ENCODE measurements at regions not wholly inside any gene's neighbourhood (a gene's known extent, or its start where the extent isn't known, plus 50 kb on each side); places are given as distances from the start of the nearest gene placed in this dataset.
"Not testable (repeated sequence)": the region's sequence is repeated elsewhere in the genome, so short reads cannot be mapped to it uniquely, and the experiment has no call there.

DNA sequence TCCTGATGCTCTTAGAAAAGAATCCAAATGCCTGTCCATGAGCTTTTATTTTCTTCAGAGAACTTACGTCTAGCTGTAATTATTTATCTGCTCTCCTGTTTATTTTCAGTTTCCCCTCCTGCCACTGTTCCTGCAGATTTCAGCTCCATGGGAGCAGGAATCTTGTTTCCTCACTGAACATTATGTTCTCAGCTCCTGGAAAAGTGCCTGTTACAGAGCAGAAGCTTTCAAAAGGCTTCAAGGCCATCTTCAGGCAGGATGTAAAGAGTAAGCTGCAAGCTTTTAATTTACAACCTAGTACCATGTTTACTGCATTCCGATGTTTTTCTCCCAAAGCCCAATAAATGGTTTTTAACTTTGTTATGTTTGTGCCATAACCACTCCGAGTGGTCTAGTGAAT is 98.4 kb upstream of the BTG1 start:
- no peak for DNase-seq

DNA sequence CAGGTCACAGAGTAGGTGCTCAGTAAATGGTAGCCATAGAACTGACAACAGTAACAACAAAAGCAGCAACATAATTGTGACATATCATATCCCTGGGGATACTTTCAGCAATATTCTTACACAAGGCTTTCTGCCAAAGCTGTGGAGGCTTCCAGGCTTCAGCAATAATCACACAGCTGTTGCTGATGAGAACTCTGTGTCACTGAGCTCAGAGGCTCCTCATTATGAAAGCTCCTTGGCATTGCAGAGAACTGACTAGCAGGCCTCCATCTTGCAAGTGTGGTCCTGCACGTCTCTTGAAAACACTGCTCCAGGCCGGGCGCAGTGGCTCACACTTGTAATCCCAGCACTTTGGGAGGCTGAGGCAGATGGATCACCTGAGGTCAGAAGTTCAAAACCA is 97.3 kb upstream of the BTG1 start:
- no peak for DNase-seq

DNA sequence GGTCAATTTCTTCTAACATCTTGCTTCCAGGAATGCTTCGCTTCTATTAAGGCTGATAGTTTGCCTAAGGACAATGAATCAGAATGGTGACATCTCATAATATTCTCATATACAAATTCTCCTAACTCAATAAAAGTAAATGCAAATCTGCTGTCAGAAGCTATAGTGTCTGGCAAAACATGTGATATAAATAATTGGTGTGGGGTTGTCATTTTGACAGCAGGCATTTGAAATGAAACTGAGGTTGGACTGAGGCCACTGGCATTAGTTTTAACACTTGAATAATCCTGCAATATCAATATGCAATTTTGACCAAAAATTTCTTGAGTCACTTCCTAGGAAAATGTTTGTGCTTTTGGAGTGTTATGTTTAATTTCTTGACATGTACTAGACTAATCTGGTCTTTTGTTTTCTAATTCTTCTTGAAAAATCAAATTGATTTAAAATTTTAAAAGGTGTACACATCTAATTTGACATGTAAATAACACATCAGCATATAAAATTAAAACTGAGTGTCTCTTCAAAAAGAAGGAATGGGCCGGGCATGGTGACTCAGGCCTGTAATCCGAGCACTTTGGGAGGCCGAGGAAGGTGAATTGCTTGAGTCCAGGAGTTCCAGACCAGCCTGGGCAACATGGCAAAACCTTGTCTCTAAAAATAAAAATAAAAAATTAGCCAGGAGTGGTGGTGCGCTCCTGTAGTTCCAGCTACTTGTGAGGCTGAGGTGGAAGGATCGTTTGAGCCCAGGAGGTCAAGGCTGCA is 92.3 kb upstream of the BTG1 start:
- DNase-seq = no peak

GRCh38 chr12:92237262-92237661 is 91.6 kb upstream of the BTG1 start:
- no peak for DNase-seq

DNA sequence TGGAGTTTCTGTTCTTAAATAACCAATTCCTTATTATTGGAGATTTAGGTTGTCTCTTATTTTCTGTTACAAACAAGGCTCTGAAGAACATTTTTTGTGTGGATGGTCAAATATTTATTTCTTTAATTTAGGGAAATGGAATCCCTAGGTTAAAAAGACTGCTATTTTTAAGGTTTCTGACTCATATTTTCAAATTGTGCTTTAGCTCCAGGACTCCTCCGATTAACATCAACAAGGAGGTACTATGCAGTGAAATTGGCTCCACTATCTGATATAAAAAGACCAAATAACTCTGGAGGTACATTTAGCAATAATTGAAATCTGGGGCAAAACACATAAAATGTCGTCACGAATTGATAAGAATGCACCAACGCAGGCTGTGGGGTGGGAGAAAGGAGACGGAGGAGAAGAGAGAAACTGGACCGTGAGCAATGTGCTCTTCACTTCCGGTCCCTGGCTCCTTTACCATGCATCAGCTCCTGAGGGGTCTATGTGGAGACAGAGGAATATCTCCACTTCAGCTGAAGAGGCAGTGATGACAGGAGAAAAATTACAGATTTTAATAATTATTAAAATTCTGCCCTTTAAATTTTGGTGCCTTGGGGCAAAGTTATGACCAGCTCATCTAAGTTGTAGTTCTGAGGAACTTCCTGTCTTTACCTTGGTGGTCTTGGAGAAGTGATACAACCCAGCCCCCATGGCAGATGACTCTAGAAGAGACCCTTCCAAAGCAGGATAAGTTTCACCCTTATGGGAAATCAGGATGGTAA is 90.2 kb upstream of the BTG1 start:
- DNase-seq = no peak

- no peak for DNase-seq
These were observed 88.9 kb upstream of the BTG1 start for GRCh38 chr12:92234533-92234932.

DNA sequence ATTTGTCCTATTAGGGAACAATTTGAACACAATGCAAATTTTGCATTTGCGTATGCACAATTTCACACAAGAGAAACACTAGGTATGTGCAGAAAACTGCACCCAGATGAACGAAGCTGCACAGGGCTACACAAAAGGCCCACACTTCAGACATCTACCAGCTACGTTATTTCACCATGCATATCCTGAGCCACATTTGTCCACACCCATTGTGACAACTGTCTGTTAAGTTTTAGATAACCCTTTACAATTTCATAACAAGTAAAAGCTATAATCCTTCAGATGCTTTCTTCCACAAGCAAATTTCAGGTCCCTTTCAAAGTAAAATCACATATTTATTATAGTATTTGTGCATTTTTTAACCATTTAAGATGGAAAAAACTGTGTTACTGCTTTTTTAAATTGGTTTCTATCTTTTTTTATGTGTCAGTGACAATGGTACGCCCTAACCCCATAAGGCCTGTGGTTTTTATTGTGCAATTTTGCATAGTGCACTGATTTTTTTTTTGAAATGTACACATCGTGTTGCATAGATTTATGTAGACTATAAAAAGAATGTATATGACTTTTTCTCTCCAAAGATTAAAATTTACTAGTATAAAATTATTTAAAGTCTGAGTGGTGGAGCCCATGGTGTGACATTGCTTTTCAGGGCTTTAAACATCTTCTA is 87.8 kb upstream of the BTG1 start:
- no peak for DNase-seq

DNA sequence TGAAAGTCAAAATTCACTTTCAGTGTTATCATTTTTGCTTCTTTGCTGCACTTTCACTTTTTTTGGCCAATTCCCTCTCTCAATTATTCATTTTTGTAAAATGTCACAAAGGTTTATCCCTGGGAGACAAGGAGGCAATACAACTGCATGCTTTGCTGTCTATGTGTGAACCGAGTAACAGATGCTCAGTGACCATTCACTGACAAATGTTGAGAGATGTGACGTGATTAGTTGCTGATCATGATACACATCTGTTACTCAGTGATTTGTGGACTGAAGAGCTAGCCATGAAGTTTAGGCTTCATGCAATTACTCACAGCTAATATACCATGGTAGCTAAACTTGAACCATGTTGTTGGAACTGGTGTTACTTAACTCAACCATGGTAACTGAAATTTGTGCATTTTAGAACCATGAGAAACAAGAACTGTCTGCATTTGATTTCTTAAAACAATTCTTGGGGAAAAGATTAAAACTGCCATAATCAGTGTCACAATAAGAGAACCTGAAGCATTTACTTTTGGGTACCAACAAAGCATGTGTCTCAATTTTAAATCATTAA is 86.8 kb upstream of the BTG1 start:
- not testable (repeated sequence) for DNase-seq

- not testable (repeated sequence) for DNase-seq
These were observed 86.3 kb upstream of the BTG1 start for GRCh38 chr12:92231945-92232344.

DNA sequence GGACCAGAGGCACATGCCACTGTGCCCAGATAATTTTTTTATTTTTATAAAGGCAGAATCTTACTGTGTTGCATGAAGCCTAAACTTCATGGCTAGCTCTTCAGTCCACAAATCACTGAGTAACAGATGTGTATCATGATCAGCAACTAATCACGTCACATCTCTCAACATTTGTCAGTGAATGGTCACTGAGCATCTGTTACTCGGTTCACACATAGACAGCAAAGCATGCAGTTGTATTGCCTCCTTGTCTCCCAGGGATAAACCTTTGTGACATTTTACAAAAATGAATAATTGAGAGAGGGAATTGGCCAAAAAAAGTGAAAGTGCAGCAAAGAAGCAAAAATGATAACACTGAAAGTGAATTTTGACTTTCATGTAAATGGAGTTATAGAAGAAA is 85.9 kb upstream of the BTG1 start:
- not testable (repeated sequence) for DNase-seq

DNA sequence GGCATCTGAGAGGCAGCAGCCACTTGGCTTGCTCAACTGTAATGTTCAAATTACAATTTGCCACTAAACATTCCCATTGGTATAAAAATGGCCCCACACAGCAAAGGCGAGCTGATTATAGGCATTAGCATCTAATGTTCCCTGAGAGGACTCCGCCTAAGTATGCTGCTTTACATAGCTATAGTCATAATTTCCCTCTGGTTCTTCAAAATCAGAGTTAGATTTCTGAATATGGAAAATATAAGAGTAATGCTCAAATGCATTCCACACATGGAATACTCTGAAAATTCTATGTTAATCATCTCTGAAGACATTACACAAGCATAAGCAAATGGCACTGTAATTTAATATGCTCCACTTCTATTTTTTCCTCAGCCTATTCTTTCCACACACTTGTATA is 83.7 kb upstream of the BTG1 start:
- DNase-seq = no peak

DNA sequence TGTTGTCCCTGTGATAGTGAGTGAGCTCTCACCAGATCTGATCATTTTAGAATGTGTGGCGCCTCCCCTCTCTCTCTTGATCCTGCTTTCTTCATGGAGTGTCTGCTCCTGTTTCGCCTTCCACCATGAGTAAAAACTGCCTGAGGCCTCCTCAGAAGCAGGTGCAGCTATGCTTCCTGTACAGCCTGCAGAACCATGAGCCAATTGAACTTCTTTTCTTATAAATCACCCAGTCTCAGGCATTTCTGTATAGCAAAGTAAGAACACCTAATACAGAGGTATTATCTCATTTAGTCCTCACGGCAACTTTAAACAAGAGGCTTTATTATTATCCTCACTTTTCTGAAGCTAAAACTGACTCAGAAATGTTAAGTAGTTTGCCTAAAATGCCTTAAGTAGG is 81.3 kb upstream of the BTG1 start:
- no peak for DNase-seq

DNA sequence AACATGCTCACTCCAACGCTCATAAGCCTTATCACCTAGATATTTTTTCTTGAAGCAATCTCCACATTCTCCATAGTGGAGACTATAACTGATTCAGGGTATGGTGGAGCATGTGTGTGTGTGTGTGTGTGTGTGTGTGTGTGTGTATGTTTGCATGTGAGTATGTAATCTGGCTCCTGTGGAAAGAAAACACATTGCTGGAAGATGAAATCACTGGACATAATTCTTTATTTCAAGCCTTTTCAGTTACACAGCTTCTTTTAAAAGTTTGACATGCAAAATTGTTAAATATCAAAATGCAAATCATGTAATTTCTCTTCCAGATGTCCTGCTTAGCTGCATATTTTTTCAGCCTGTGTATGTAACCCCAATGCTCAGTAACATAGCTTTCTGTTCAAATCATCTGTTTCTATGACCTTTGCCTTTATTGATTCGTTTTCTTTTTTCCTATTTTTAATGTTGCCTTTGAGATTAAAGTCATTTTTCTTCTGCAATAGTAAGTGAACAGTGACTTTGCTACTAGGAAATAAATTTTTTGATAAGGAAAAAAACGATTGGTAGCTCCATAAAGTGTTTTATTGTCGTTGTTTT is 80.5 kb upstream of the BTG1 start:
- no peak for DNase-seq

DNA sequence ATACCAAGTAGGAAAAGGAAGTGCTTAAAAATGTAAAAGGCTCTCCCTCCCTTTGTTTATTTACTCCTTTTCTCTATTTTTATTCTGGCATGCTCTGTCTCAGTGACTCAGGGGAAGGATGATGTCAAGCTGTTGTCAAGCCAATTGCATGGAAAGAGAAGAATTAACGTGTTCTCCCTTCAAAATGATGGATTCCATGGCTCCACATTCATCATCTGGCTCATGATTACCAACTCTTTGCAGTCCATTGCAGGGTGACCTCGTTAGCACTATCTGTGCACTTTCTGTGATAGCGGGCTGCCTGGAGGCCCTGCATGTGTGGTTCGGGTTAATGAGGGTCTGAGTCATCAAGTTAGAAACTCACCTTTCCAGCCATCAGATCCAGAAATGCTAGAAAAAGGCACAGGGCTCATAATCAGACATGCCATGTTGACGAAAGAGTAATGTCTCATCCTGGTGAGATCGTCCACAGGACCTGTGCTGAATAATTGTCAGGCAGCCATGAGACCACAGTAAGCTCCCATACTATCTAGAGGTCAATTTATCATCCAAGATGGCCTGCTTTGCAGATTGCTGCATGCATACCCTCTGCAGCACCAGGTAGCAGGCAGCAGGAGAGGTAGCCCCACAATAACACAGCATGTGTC is 79.2 kb upstream of the BTG1 start:
- no peak for DNase-seq

DNA sequence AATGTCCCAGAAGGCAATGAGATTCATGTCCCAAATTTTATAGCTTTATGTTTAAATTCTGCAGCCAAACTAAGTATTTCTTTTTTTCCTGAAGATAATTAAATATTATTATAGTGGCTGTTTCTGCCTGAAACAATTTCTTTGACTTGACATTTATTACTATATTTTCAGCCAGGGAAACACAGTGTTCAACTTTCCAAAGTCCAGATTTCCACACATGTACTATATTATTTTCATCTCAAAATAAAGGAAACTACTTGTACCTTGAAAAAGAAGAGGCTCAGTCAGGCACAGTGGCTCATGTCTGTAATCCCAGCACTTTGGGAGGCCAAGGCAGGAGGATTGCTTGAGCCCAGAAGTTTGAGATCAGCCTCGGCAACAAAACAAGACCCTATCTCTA is 77.8 kb upstream of the BTG1 start:
- DNase-seq = no peak

- DNase-seq = no peak
These were observed 76.1 kb upstream of the BTG1 start for GRCh38 chr12:92221656-92222315.

GRCh38 chr12:92218394-92219077 is 72.9 kb upstream of the BTG1 start:
- DNase-seq = no peak

DNA sequence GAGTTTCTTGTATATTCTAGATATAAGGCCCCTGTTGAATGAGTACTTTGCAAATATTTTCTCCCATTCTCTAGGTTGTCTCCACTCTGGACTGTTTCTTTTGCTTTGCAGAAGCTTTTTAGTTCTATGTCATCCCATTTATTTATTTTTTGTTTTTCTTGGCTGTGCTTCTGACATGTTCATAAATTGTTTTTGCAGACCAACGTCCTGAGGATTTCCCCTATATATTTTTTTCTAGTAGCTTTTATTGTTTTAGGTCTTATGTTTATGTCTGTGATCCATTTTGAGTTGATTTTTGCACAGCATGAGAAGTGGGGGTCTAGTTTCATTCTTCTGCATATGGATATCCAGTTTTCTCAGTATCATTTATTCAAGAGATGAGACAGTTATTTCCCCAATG is 70.4 kb upstream of the BTG1 start:
- DNase-seq = no peak

- no peak for DNase-seq
These were observed 69.7 kb upstream of the BTG1 start for GRCh38 chr12:92215358-92215757.

- DNase-seq = no peak
These were observed 67.5 kb upstream of the BTG1 start for GRCh38 chr12:92213166-92213565.

DNA sequence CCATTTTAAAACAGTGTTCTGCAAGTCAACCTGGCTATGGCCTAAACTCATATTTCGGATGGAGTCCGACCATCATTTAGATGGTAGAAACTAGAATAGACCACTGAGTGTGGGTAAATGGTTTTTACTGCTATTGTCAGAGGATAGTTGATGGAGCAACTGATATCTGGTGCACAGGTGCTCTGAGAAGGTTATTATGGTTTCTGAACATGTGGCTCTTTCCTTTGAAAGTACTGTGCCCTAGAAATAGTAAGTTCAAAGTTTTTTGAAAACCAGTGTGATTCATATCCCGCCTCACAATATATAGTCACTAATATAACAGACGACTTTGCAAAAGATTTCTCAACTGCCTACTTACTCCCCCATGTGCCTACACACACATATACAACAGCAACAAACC is 64.4 kb upstream of the BTG1 start:
- DNase-seq = no peak
